Esophagus muscularis mucosa (tissue), 4 donors: ENCODE measurements at regions not wholly inside any gene's neighbourhood (a gene's known extent, or its start where the extent isn't known, plus 50 kb on each side); places are given as distances from the start of the nearest gene placed in this dataset.

Experiments
- DNase-seq: peaks from one replicate; pipeline ENCODE4 v3.0.0-alpha.2; 2017; ENCODE audit errors: extremely low spot score
- H3K27ac ChIP-seq, 4 donors: fragments of 200-600 bp; sonication (generic); replicated peaks in 1 of 4; 1 replicate in 3 of 4; 2 replicates in 1 of 4; pipeline ENCODE4 v1.5.1; 2016 to 2019; ENCODE audit warnings: mild to moderate bottlenecking in 1 of 4
- H3K27me3 ChIP-seq, 4 donors: fragments of 200-600 bp; sonication (generic); one replicate each; pipeline versions ENCODE4 v1.5.1 to v1.6.0; 2016 to 2019
- H3K36me3 ChIP-seq, 4 donors: fragments of 200-600 bp; sonication (generic); one replicate each; pipeline ENCODE4 v1.5.1; 2016 to 2019
- H3K4me1 ChIP-seq, 4 donors: fragments of 200-600 bp; sonication (generic); one replicate each; pipeline ENCODE4 v1.5.1; 2016 to 2019
- H3K4me3 ChIP-seq, 4 donors: fragments of 200-600 bp; sonication (generic); 1 replicate in 2 of 4; 2 replicates in 2 of 4; pipeline ENCODE4 v1.5.1; 2016 to 2019; ENCODE audit warnings: mild to moderate bottlenecking in 4 of 4, moderate library complexity in 1 of 4
- H3K9me3 ChIP-seq, 4 donors: fragments of 200-600 bp; sonication (generic); 1 replicate in 3 of 4; 2 replicates in 1 of 4; pipeline ENCODE4 v1.5.1; 2016 to 2019
- EP300 ChIP-seq: sonication (generic); formaldehyde crosslinking; IDR thresholded peaks from one replicate; pipeline ENCODE4 v1.6.1; 2017; ENCODE audit warnings: antibody characterized with exemption
- POLR2A ChIP-seq: fragments of 450-650 bp; IDR thresholded peaks from one replicate; pipeline ENCODE4 v1.6.1; 2017; ENCODE audit warnings: antibody characterized with exemption, moderate library complexity, mild to moderate bottlenecking, low read depth
- POLR2AphosphoS5 ChIP-seq, 2 donors: sonication (generic); formaldehyde crosslinking; IDR thresholded peaks; one replicate each; pipeline ENCODE4 v1.6.1; 2017; ENCODE audit warnings: antibody characterized with exemption in 2 of 2
- WGBS: methylation state at CpG from one replicate; pipeline ENCODE4 v1.1.5; 2018; 5-methylcytosine and 5-hydroxymethylcytosine counted together
- intact Hi-C: fragments of 100-400 bp; cut with DNase I; formaldehyde crosslinking; loops from one replicate; pipeline ENCODE4 v1.15.1; 2023
- TF ChIP-seq, protein P1 (sequence below), 3 experiments: fragments of 200-600 bp in 2 of 3; fragments of 450-650 bp in 1 of 3; sonication (generic) in 2 of 3; IDR thresholded peaks; one replicate each; pipeline ENCODE4 v1.5.1; 2017 to 2019; ENCODE audit warnings: antibody characterized with exemption in 3 of 3, mild to moderate bottlenecking in 2 of 3, moderate library complexity in 1 of 3

DNA sequence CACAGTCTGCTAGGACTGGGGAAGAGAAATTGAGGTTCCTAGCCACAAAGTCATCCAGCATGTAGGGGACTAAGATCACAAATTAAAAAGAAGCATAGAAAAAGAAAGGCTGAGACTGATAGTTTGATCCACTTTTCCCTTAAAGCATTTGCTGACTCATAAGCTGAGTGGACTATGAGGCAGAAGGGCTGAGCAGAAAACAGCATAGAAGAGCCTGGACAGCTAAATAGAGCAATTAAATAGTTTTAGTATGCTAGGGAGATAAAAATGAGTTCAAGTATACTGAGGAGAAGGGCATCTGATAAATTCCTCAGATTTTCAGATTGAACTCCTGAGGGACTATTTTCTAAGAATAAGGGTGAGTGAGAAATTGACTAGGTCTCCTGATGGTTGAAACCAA is 155.9 kb upstream of the EGR2 start:
- Histone ChIP-seq H3K27ac (no peak overlapping the region), H3K9me3 (peaks cover 0 to 12% (median 9%) of the 10 kb centered on the region in 4 donors), H3K4me3 (no peak overlapping the region), H3K27me3 (no peaks in the 10 kb centered on the region), H3K36me3 (no peaks in the 10 kb centered on the region), H3K4me1 (no peaks in the 10 kb centered on the region)
- no peak for DNase-seq
- TF ChIP-seq EP300 (no peak), POLR2A (no peak), POLR2AphosphoS5 (IDR thresholded peaks at IDR 0.05) (no peak)
- TF ChIP-seq, protein P1, sequence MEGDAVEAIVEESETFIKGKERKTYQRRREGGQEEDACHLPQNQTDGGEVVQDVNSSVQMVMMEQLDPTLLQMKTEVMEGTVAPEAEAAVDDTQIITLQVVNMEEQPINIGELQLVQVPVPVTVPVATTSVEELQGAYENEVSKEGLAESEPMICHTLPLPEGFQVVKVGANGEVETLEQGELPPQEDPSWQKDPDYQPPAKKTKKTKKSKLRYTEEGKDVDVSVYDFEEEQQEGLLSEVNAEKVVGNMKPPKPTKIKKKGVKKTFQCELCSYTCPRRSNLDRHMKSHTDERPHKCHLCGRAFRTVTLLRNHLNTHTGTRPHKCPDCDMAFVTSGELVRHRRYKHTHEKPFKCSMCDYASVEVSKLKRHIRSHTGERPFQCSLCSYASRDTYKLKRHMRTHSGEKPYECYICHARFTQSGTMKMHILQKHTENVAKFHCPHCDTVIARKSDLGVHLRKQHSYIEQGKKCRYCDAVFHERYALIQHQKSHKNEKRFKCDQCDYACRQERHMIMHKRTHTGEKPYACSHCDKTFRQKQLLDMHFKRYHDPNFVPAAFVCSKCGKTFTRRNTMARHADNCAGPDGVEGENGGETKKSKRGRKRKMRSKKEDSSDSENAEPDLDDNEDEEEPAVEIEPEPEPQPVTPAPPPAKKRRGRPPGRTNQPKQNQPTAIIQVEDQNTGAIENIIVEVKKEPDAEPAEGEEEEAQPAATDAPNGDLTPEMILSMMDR (IDR thresholded peaks at IDR 0.05): no peak
- intact Hi-C loops: no loop called here

DNA sequence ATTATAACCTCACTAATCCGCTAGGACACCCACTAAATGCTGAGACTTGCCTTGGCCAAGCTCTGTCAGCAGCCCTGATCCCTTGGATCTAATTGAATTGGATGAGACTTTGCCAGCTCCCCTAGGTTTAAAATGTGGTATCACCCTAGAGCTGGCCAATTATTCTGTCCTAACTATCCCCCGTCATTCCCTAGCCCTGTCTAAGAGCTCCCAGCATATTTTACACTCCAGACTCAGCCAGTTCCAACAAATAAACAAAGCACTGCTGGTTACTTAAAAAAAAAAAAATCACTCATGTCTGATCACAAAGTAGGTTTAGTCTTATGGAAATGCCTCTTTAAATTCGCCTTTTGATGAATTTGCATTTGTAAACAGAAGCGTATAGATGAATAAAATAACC is 147.9 kb upstream of the EGR2 start:
- no peaks in the 10 kb centered on the region for H3K27me3 ChIP-seq
- intact Hi-C loops: no loop called here
- H3K27ac ChIP-seq: no peak overlapping the region
- TF ChIP-seq POLR2A: no peak
- TF ChIP-seq, protein P1 (IDR thresholded peaks at IDR 0.05): no peak
- TF ChIP-seq POLR2AphosphoS5 (IDR thresholded peaks at IDR 0.05): no peak
- TF ChIP-seq EP300: no peak
- no peaks in the 10 kb centered on the region for H3K36me3 ChIP-seq
- H3K4me3 ChIP-seq: no peak overlapping the region
- 75% methylated on average over 4 of the region's 4 CpGs for WGBS
- DNase-seq: no peak
- no peaks in the 10 kb centered on the region for H3K9me3 ChIP-seq
- peaks cover 0 to 5% (median 0%) of the 10 kb centered on the region in 4 donors for H3K4me1 ChIP-seq

DNA sequence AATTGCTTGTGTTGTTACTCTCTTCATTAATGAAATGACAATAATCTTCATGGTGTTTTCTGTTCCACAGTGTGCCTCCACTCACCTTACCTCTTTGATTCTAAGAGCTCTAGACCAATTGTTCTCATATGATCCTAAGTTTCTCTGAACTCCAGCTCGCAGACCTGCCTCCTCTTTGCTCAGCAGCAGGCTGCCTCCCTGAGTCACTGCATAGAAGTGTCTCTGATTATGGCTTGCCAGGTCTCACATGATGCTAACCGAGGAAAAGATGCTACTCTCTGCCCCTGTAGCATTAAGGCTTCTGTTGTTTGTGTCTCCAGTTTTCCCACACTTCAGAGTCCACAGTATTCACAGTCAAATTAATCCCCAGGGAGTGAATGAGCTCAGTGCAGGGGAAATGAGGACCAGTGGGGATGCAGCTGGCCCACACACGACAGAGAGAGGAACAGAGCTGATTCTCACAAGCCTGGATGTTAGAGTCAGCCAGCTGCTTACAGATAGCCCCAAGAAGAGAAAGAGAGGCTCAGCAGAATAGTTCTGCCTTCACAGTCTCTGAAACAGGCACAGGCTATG is 145.9 kb upstream of the EGR2 start:
- no peak for DNase-seq
- intact Hi-C loops: no loop called here
- Histone ChIP-seq H3K4me1 (peaks cover 0 to 10% (median 0%) of the 10 kb centered on the region in 4 donors), H3K4me3 (no peak overlapping the region), H3K9me3 (no peaks in the 10 kb centered on the region), H3K36me3 (no peaks in the 10 kb centered on the region), H3K27me3 (no peaks in the 10 kb centered on the region), H3K27ac (no peak overlapping the region)
- whole genome bisulfite sequencing: 49% methylated on average over 3 of the region's 3 CpGs
- no peak for TF ChIP-seq EP300
- TF ChIP-seq POLR2A: no peak
- TF ChIP-seq, protein P1 (IDR thresholded peaks at IDR 0.05): no peak
- no peak for TF ChIP-seq POLR2AphosphoS5 (IDR thresholded peaks at IDR 0.05)

DNA sequence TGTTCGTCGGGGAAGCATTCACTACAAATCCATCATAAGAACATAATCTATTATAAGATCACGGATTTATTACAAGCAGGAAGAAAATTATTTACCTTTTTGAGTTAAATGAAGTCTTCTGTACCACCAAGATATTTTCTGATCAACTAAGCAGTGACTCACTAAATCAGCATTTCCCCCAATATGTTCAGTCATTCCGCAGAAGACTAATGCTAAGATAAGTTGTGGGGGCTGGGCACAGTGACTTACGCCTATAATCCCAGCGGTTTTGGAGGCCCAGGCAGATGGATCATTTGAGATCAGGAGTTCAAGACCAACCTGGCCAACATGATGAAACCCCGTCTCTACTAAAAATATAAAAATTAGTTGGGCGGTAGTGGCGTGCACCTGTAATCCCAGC is 144.2 kb upstream of the EGR2 start:
- intact Hi-C loops: no loop called here
- Histone ChIP-seq H3K4me3 (no peak overlapping the region), H3K27ac (no peak overlapping the region), H3K27me3 (no peaks in the 10 kb centered on the region), H3K9me3 (no peaks in the 10 kb centered on the region), H3K36me3 (no peaks in the 10 kb centered on the region), H3K4me1 (peaks cover 0 to 10% (median 0%) of the 10 kb centered on the region in 4 donors)
- no peak for DNase-seq
- 90% methylated on average over 9 of the region's 9 CpGs for WGBS
- TF ChIP-seq, protein P1 (IDR thresholded peaks at IDR 0.05): no peak
- TF ChIP-seq EP300 (no peak), POLR2AphosphoS5 (IDR thresholded peaks at IDR 0.05) (no peak), POLR2A (no peak)

DNA sequence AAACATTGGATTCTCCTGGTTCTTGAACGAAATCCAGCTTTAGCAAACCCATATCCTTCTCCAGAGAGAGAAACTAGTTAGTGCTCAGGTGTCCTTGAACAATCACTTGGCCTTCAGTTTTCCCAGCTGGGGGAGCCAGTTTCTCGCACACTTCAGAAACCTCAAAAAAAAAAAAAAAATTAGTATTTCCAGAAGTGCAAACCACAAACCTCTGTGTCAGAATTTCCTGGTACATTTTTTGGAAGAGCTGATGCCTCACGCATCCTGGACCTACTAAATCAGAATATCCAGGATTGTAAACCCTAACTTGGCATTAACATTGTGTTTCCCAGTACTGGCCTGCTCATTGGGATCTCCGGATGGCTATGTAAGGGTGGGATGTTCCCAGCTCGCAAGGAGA is 143.4 kb upstream of the EGR2 start:
- H3K4me1 ChIP-seq: peaks cover 0 to 10% (median 0%) of the 10 kb centered on the region in 4 donors
- TF ChIP-seq, protein P1 (IDR thresholded peaks at IDR 0.05): no peak
- TF ChIP-seq EP300: no peak
- TF ChIP-seq POLR2A: no peak
- no peak for TF ChIP-seq POLR2AphosphoS5 (IDR thresholded peaks at IDR 0.05)
- DNase-seq: no peak

More for the DNA sequence above, 143.4 kb upstream of the EGR2 start:
- no peaks in the 10 kb centered on the region for H3K36me3 ChIP-seq
- WGBS: 70% methylated on average over 5 of the region's 5 CpGs
- intact Hi-C loops: no loop called here
- H3K9me3 ChIP-seq: no peaks in the 10 kb centered on the region
- H3K4me3 ChIP-seq: no peak overlapping the region
- no peaks in the 10 kb centered on the region for H3K27me3 ChIP-seq
- H3K27ac ChIP-seq: no peak overlapping the region
